ENCODE measurements at regions not wholly inside any gene's neighbourhood (a gene's known extent, or its start where the extent isn't known, plus 50 kb on each side); places are given as distances from the start of the nearest gene placed in this dataset.

DNA sequence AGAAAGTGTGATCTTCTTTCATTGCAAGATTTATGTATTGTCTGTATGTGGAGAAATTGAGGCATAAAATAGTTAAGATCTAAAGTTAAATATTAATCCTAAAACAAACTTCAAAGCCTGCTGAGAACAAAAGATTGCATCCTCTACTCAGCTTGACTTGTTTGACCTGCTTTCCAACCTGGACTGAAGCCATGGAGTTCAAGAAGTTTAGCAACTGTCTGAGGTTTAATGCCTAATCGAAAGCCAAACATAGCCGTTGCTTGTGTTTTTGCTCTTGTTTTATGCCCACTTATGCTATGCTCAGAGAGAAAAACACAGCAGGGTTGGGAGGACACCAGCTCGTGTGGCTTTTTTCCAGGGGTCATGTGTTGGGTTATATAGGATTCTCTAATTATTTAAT is 135.6 kb downstream of the NUFIP1 start (continued):
- no peak for TF ChIP-seq ZNF790 (CRISPR knock-in tag; IDR thresholded peaks at IDR 0.05; ENCODE audit: borderline replicate concordance)
- no peak for TF ChIP-seq ZBTB14 (CRISPR knock-in tag; IDR thresholded peaks at IDR 0.05)
- no peak for TF ChIP-seq ARHGAP35 (CRISPR knock-in tag; IDR thresholded peaks at IDR 0.05; ENCODE audit: borderline replicate concordance)
- TF ChIP-seq ZFP62 (CRISPR knock-in tag; IDR thresholded peaks at IDR 0.05), result no peak
- no peak for TF ChIP-seq ZNF136 (CRISPR knock-in tag; IDR thresholded peaks at IDR 0.05; ENCODE audit: low read depth)
- TF ChIP-seq ZNF557 (CRISPR knock-in tag; IDR thresholded peaks at IDR 0.05), result no peak
- no peak for TF ChIP-seq ZNF800 (CRISPR knock-in tag; IDR thresholded peaks at IDR 0.05)
- TF ChIP-seq KLF13 (CRISPR knock-in tag; IDR thresholded peaks at IDR 0.05), result no peak
- no peak for TF ChIP-seq GZF1 (CRISPR knock-in tag; IDR thresholded peaks at IDR 0.05)
- TF ChIP-seq FOSL2 (CRISPR knock-in tag; IDR thresholded peaks at IDR 0.05), result 0 out of 2 replicates have a peak, but pooled peaks have one; percentile 44
- peak; percentile 84 for TF ChIP-seq ARID5B (CRISPR knock-in tag; IDR thresholded peaks at IDR 0.05)
- no peak for TF ChIP-seq PLRG1 (conservative IDR thresholded peaks at IDR 0.05)
- TF ChIP-seq ZNF83 (CRISPR knock-in tag; IDR thresholded peaks at IDR 0.05; ENCODE audit: borderline replicate concordance), result no peak
- no peak for TF ChIP-seq KDM2A (CRISPR knock-in tag; IDR thresholded peaks at IDR 0.05; ENCODE audit: borderline replicate concordance, low read depth)
- no peak for TF ChIP-seq CREM (IDR thresholded peaks at IDR 0.05)
- TF ChIP-seq CREM (CRISPR knock-in tag; IDR thresholded peaks at IDR 0.05), result no peak
- peak; percentile 74; the same call in 1 of the 2 replicates for TF ChIP-seq HMG20A (CRISPR knock-in tag; IDR thresholded peaks at IDR 0.05; ENCODE audit: borderline replicate concordance)
- no peak for TF ChIP-seq ZNF329 (CRISPR knock-in tag; IDR thresholded peaks at IDR 0.05; ENCODE audit: low read depth)
- TF ChIP-seq ZFAT (CRISPR knock-in tag; conservative IDR thresholded peaks at IDR 0.05), result no peak
- TF ChIP-seq HNRNPLL (IDR thresholded peaks at IDR 0.05; ENCODE audit: low read depth, low read length, poor library complexity, severe bottlenecking), result no peak
- TF ChIP-seq RXRA (CRISPR knock-in tag; IDR thresholded peaks at IDR 0.05), result peak; percentile 18; the same call in 1 of the 2 replicates
- no peak for TF ChIP-seq DBP (CRISPR knock-in tag; IDR thresholded peaks at IDR 0.05; ENCODE audit: not compliant biosample characterization)
- TF ChIP-seq ISL2 (CRISPR knock-in tag; IDR thresholded peaks at IDR 0.05), result peak; percentile 52; the same call in 1 of the 2 replicates
- no peak for TF ChIP-seq HHEX (CRISPR knock-in tag; IDR thresholded peaks at IDR 0.05)
- no peak for TF ChIP-seq POGZ (CRISPR knock-in tag; IDR thresholded peaks at IDR 0.05)
- TF ChIP-seq DDIT3 (CRISPR knock-in tag; IDR thresholded peaks at IDR 0.05), result no peak
